ENCODE measurements at regions not wholly inside any gene's neighbourhood (a gene's known extent, or its start where the extent isn't known, plus 50 kb on each side); places are given as distances from the start of the nearest gene placed in this dataset.

DNA sequence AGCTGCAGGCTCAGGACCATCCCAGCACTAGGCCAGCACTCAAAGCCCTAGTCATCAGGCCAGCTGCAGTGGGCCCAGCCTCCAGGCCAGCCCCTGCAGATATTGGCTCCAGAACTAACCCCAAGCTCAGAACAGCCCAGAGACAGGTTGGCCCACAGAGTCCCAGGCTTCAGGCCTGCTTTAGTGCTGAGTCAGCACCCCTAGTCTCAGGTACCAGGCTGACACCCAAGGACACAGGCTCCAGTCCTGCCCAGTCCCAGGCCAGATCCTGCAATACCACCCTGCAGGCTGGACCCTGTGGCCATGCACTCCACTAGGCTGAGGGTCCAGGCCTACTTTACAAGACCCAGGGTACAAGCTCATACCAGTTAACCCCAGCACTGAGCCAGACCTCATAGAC lies 234.4 kb upstream of the GPRIN3 start:
- CTCF ChIA-PET = interaction anchor here (1.3 to 1.5 kb wide), 2 partner anchors 16 to 54 kb away, joined by 3 to 5 read pairs; no protein-coding TSS in a partner anchor
- Histone ChIP-seq H3K4me3 (replicated peaks in 1 of 3; ENCODE audit: insufficient read depth in 1 of 3, low read depth in 1 of 3, low read length in 3 of 3) (no peak overlapping the region), H3K36me3 (ENCODE audit: control insufficient read depth in 2 of 2, extremely low read depth in 1 of 2, insufficient read depth in 2 of 2, low read length in 2 of 2) (no peaks in the 10 kb centered on the region), H3K4me2 (ENCODE audit: insufficient read depth, low read length) (no peak overlapping the region), H3K27me3 (ENCODE audit: control insufficient read depth in 2 of 2, insufficient read depth in 2 of 2, low read length in 2 of 2) (no peaks in the 10 kb centered on the region), H3K27ac (ENCODE audit: insufficient read depth, low read depth, low read length) (no peak overlapping the region), H3K79me2 (ENCODE audit: control insufficient read depth, insufficient read depth, low read length) (no peaks in the 10 kb centered on the region), H3K4me1 (ENCODE audit: control insufficient read depth, extremely low read depth, insufficient read depth, low read length) (peaks cover 38% of the 10 kb centered on the region), H3K9me1 (replicated peaks; ENCODE audit: control insufficient read depth, extremely low read depth, insufficient read depth, low read length) (no peaks in the 10 kb centered on the region), H3K9ac (replicated peaks; ENCODE audit: extremely low read depth, insufficient read depth, low read length) (no peak overlapping the region), H3K9me3 (replicated peaks; ENCODE audit: control insufficient read depth, insufficient read depth, low read length) (no peaks in the 10 kb centered on the region), H2AFZ (ENCODE audit: low read depth, low read length) (no peak overlapping the region), H4K20me1 (replicated peaks; ENCODE audit: control insufficient read depth, extremely low read depth, insufficient read depth, low read length) (no peaks in the 10 kb centered on the region)
- dilution Hi-C loops (cut with MboI; ENCODE audit: extremely low pct_ligation_motif_present, low sequenced_read_pairs) = no loop called here
- intact Hi-C loops (cut with micrococcal nuclease) = no loop called here
- POLR2A ChIA-PET = no interaction called here
- DNase-seq (ENCODE audit: low read depth, low spot score) (no peak), FAIRE-seq (no peak)
- TF ChIP-seq EZH2 (IDR thresholded peaks at IDR 0.05; ENCODE audit: borderline replicate concordance, low read depth, low read length, severe bottlenecking) (no peak), FOS (IDR thresholded peaks at IDR 0.05; ENCODE audit: borderline replicate concordance, insufficient read depth, low read length) (no peak), MYC (IDR thresholded peaks at IDR 0.05; ENCODE audit: low read depth, low read length) (no peak), JUN (IDR thresholded peaks at IDR 0.05; ENCODE audit: borderline replicate concordance, insufficient read depth, insufficient read length, low read depth) (no peak), CTCF (IDR thresholded peaks at IDR 0.05; ENCODE audit: extremely low read depth in 1 of 2, insufficient read depth in 1 of 2, low read depth in 1 of 2, low read length in 2 of 2) (no peak), POLR2A (IDR thresholded peaks at IDR 0.05; ENCODE audit: low read depth, low read length) (no peak), POLR2AphosphoS5 (IDR thresholded peaks at IDR 0.05; ENCODE audit: insufficient read depth, low read depth, low read length) (no peak), GATA2 (IDR thresholded peaks at IDR 0.05; ENCODE audit: insufficient read depth, insufficient read length, low read depth, low read length) (no peak)
- TF ChIP-seq, protein P1, sequence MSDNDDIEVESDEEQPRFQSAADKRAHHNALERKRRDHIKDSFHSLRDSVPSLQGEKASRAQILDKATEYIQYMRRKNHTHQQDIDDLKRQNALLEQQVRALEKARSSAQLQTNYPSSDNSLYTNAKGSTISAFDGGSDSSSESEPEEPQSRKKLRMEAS (IDR thresholded peaks at IDR 0.05; ENCODE audit: insufficient read depth, insufficient read length) = no peak
- BruUV-seq (replicated peaks) = no TSS peak
